ENCODE measurements at regions not wholly inside any gene's neighbourhood (a gene's known extent, or its start where the extent isn't known, plus 50 kb on each side); places are given as distances from the start of the nearest gene placed in this dataset.

GRCh38 chr2:150152230-150152629 lies 335.2 kb downstream of the RND3 start:
- Histone ChIP-seq H3F3A (ENCODE audit: low read length, unreplicated experiment) (no peaks in the 10 kb centered on the region), H4K20me1 (ENCODE audit: low read length) (no peaks in the 10 kb centered on the region), H3K9me2 (replicated peaks; ENCODE audit: low read length) (no peaks in the 10 kb centered on the region), H3K27ac (ENCODE audit: low read length) (no peak overlapping the region), H3K79me2 (ENCODE audit: low read length) (no peaks in the 10 kb centered on the region), H3K9ac (ENCODE audit: low read length) (no peak overlapping the region), H3K4me1 (ENCODE audit: insufficient read depth, low read length) (peaks cover 28% of the 10 kb centered on the region), H3K9me3 (ENCODE audit: low read length) (peaks cover 9% of the 10 kb centered on the region; the same call in 1 of the 2 replicates), H3K4me2 (ENCODE audit: low read length) (no peak overlapping the region), H3K27me3 (ENCODE audit: low read length) (no peaks in the 10 kb centered on the region), H3K36me3 (ENCODE audit: low read depth, low read length) (0 out of 2 replicates have a peak, but pooled peaks cover 3% of the 10 kb centered on the region), H2AFZ (ENCODE audit: low read length) (no peak overlapping the region), H3K4me3 (ENCODE audit: low read length) (no peak overlapping the region)
- intact Hi-C loops (cut with micrococcal nuclease): no loop called here
- no TSS peak for BruUV-seq (replicated peaks)
- CTCF ChIA-PET: no interaction called here
- ATAC-seq (no peak), DNase-seq (no peak)
- POLR2A ChIA-PET (ENCODE audit: unreplicated experiment): no interaction called here
- TF ChIP-seq CTCF (conservative IDR thresholded peaks at IDR 0.05; ENCODE audit: low read depth, low read length) (no peak), EZH2 (IDR thresholded peaks at IDR 0.05; ENCODE audit: low read length, unreplicated experiment) (no peak), EZH2phosphoT487 (IDR thresholded peaks at IDR 0.05; ENCODE audit: borderline replicate concordance, low read length) (no peak)

DNA sequence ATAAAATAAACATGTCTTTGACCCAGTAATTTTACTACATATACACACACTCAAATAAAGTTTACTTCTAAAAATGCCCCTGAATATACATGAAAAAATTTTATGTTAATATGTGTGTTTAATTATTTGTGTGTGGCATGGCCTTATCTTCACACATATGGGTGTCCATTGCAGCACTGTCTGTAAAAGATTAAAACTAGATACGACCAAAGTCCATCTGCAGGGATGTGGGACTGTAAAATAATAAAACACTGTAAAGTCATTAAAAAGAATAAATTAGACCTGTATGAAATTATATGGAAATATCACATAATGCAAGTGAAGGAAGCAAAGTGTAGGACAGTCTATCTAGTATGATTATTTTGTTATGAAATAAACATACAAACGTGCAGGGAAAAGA lies 337.3 kb downstream of the RND3 start:
- H2AFZ ChIP-seq (ENCODE audit: low read length): no peak overlapping the region
- H3K27ac ChIP-seq (ENCODE audit: low read length): no peak overlapping the region
- no peaks in the 10 kb centered on the region for H3K9me2 ChIP-seq (replicated peaks; ENCODE audit: low read length)
- ChIA-PET CTCF (no interaction called here), POLR2A (ENCODE audit: unreplicated experiment) (interaction anchor here (0.6 kb wide), 2 partner anchors 22 to 335 kb away, joined by 3 to 4 read pairs; no protein-coding TSS in a partner anchor)
- no peaks in the 10 kb centered on the region for H3K27me3 ChIP-seq (ENCODE audit: low read length)
- peaks cover 24% of the 10 kb centered on the region for H3K4me1 ChIP-seq (ENCODE audit: insufficient read depth, low read length)
- H4K20me1 ChIP-seq (ENCODE audit: low read length): no peaks in the 10 kb centered on the region
- H3K9me3 ChIP-seq (ENCODE audit: low read length): peaks cover 26% of the 10 kb centered on the region
- intact Hi-C loops (cut with micrococcal nuclease): no loop called here
- DNase-seq (no peak), ATAC-seq (no peak)
- TF ChIP-seq EZH2 (IDR thresholded peaks at IDR 0.05; ENCODE audit: low read length, unreplicated experiment) (no peak), EZH2phosphoT487 (IDR thresholded peaks at IDR 0.05; ENCODE audit: borderline replicate concordance, low read length) (no peak), CTCF (conservative IDR thresholded peaks at IDR 0.05; ENCODE audit: low read depth, low read length) (no peak)
- no peak overlapping the region for H3K4me3 ChIP-seq (ENCODE audit: low read length)
- no TSS peak for BruUV-seq (replicated peaks)
- H3K9ac ChIP-seq (ENCODE audit: low read length): no peak overlapping the region
- peaks cover 21% of the 10 kb centered on the region for H3K36me3 ChIP-seq (ENCODE audit: low read depth, low read length)
- H3K79me2 ChIP-seq (ENCODE audit: low read length): no peaks in the 10 kb centered on the region
- H3K4me2 ChIP-seq (ENCODE audit: low read length): no peak overlapping the region
- H3F3A ChIP-seq (ENCODE audit: low read length, unreplicated experiment): no peaks in the 10 kb centered on the region

DNA sequence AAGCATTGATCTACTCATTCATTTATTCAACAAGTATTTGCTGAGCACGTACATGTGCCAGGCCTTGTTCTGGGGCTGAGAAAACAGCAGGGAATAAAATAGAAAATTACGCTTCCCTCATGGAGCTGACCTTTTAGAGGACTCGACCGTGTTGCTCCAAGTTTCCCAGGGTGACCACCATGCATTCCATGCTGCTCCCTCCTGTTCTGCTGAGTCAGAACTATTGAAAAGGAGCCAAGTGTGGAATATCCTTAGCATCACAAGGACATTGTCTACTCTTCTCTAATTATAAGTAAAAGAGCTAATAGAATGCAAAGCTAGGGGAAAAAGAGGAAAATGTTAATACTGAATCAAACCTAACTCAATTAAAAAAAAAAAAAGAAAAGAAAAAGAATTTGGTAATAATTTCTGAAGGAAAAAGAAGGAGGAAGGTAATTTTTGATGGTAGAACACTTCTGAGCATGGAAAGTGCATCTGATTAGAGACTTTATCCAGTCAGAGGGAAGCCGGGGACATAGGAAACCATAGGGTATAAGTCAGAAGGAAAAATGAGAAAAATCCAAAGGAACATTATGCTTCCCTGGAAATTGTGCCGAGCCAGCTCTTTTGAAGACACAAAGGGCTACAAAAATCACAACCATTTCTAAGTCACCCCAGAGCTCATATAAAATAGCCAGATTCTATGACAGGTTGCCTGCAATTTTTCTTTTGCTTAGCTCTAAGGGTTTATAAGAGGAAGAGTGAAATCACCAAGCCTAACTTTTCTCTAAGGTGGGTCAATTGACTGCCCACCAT lies 339.4 kb downstream of the RND3 start:
- Histone ChIP-seq H3K36me3 (ENCODE audit: low read depth, low read length) (peaks cover 21% of the 10 kb centered on the region), H2AFZ (ENCODE audit: low read length) (no peak overlapping the region), H3K79me2 (ENCODE audit: low read length) (no peaks in the 10 kb centered on the region), H3K27ac (ENCODE audit: low read length) (no peak overlapping the region), H3F3A (ENCODE audit: low read length, unreplicated experiment) (no peaks in the 10 kb centered on the region), H3K9me3 (ENCODE audit: low read length) (peaks cover 26% of the 10 kb centered on the region), H3K4me2 (ENCODE audit: low read length) (no peak overlapping the region), H3K4me1 (ENCODE audit: insufficient read depth, low read length) (peaks cover 28% of the 10 kb centered on the region), H3K27me3 (ENCODE audit: low read length) (no peaks in the 10 kb centered on the region), H3K9me2 (replicated peaks; ENCODE audit: low read length) (no peaks in the 10 kb centered on the region), H3K9ac (ENCODE audit: low read length) (no peak overlapping the region), H4K20me1 (ENCODE audit: low read length) (no peaks in the 10 kb centered on the region), H3K4me3 (ENCODE audit: low read length) (no peak overlapping the region)
- intact Hi-C loops (cut with micrococcal nuclease): no loop called here
- ChIA-PET POLR2A (ENCODE audit: unreplicated experiment) (no interaction called here), CTCF (no interaction called here)
- TF ChIP-seq EZH2phosphoT487 (IDR thresholded peaks at IDR 0.05; ENCODE audit: borderline replicate concordance, low read length) (no peak), EZH2 (IDR thresholded peaks at IDR 0.05; ENCODE audit: low read length, unreplicated experiment) (no peak), CTCF (conservative IDR thresholded peaks at IDR 0.05; ENCODE audit: low read depth, low read length) (no peak)
- no TSS peak for BruUV-seq (replicated peaks)
- DNase-seq (no peak), ATAC-seq (no peak)

Measured in PC-3 (cell line).